ENCODE measurements at regions not wholly inside any gene's neighbourhood (a gene's known extent, or its start where the extent isn't known, plus 50 kb on each side); places are given as distances from the start of the nearest gene placed in this dataset.

DNA sequence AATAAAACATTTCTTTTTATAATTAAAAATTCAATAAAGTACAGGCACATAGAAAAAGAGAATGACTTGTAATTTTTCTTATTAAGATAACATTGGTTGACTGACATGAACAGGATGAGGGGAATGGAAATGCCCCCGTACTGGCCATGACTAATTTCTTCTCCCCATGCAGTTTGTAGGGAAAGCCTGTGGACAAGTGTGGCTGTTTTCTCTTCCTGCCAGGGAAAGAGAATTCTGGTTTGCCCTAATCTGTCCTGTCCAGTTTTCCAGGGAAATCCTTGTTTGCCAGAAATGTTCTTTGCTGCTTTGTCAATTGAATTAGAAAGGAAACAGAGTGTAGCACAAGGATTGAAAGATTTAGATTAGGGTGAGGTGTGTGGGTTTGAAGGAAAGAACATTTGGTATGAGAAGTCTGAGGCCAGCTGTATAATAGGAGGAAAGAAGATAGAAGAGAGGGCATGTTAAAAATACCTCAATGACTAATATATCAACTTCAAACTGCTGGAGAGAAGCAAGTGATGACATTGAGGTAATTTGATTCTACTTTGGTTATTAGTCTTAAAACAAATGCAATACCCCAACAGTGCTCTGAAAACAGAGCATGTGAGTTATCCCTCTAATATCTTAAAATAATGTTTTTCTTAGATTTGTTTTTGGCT lies 593.9 kb upstream of the ZNF804A start:
- TF ChIP-seq, protein P1, sequence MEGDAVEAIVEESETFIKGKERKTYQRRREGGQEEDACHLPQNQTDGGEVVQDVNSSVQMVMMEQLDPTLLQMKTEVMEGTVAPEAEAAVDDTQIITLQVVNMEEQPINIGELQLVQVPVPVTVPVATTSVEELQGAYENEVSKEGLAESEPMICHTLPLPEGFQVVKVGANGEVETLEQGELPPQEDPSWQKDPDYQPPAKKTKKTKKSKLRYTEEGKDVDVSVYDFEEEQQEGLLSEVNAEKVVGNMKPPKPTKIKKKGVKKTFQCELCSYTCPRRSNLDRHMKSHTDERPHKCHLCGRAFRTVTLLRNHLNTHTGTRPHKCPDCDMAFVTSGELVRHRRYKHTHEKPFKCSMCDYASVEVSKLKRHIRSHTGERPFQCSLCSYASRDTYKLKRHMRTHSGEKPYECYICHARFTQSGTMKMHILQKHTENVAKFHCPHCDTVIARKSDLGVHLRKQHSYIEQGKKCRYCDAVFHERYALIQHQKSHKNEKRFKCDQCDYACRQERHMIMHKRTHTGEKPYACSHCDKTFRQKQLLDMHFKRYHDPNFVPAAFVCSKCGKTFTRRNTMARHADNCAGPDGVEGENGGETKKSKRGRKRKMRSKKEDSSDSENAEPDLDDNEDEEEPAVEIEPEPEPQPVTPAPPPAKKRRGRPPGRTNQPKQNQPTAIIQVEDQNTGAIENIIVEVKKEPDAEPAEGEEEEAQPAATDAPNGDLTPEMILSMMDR (IDR thresholded peaks at IDR 0.05; ENCODE audit: extremely low read depth in 1 of 2, insufficient read depth in 1 of 2, low read depth in 1 of 2, low read length in 2 of 2) = no peak
- no peak for TF ChIP-seq POLR2AphosphoS5 (IDR thresholded peaks at IDR 0.05; ENCODE audit: insufficient read depth, low read depth, low read length)
- TF ChIP-seq EZH2 (IDR thresholded peaks at IDR 0.05; ENCODE audit: borderline replicate concordance, low read depth, low read length, severe bottlenecking) = no peak
- TF ChIP-seq POLR2A (IDR thresholded peaks at IDR 0.05; ENCODE audit: low read depth, low read length) = no peak
- TF ChIP-seq, protein P2, sequence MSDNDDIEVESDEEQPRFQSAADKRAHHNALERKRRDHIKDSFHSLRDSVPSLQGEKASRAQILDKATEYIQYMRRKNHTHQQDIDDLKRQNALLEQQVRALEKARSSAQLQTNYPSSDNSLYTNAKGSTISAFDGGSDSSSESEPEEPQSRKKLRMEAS (IDR thresholded peaks at IDR 0.05; ENCODE audit: insufficient read depth, insufficient read length) = no peak
- TF ChIP-seq JUN (IDR thresholded peaks at IDR 0.05; ENCODE audit: borderline replicate concordance, insufficient read depth, insufficient read length, low read depth) = no peak
- no peak for TF ChIP-seq FOS (IDR thresholded peaks at IDR 0.05; ENCODE audit: borderline replicate concordance, insufficient read depth, low read length)
- TF ChIP-seq MYC (IDR thresholded peaks at IDR 0.05; ENCODE audit: low read depth, low read length) = no peak
- no peak for TF ChIP-seq GATA2 (IDR thresholded peaks at IDR 0.05; ENCODE audit: insufficient read depth, insufficient read length, low read depth, low read length)

Data from endothelial cell of umbilical vein (primary cell).